ENCODE measurements at regions not wholly inside any gene's neighbourhood (a gene's known extent, or its start where the extent isn't known, plus 50 kb on each side); places are given as distances from the start of the nearest gene placed in this dataset.

DNA sequence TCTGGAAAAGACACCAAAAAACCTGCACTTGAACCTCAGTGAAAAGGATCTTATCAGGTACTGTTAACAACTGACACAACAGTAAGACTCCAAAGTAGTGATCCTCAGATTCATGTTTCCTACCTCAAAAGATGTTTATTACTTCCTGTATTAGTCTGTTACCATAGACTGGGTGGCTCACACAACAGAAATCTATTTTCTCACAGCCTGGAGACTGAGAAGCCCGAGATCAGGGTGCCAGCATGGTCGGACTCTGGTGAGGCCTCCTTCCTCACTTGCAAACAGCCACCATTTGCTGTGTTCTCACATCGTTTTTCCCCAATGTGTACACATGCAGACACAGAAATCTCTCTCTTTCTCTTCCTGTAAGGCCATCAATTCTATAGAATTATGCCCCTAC lies 154.0 kb upstream of the THSD7A start:
- peaks cover 16 to 17% of the 10 kb centered on the region in 2 donors for H3K9me3 Mint-ChIP-seq
- TF ChIP-seq CTCF (IDR thresholded peaks at IDR 0.05) = no peak
- Histone ChIP-seq H3K4me3 (ENCODE audit: low read length) (no peak overlapping the region), H3K36me3 (ENCODE audit: control insufficient read depth, insufficient read depth, low read length) (no peaks in the 10 kb centered on the region), H3K27me3 (ENCODE audit: control insufficient read depth, insufficient read depth, low read length) (no peaks in the 10 kb centered on the region), H3K4me1 (ENCODE audit: control insufficient read depth, insufficient read depth, low read length) (no peaks in the 10 kb centered on the region), H3K9me3 (ENCODE audit: control insufficient read depth, insufficient read depth, low read length) (peaks cover 5% of the 10 kb centered on the region), H3K27ac (ENCODE audit: low read length) (no peak overlapping the region)
- H3K4me1 Mint-ChIP-seq = no peaks in the 10 kb centered on the region
- H3K27ac Mint-ChIP-seq = no peak overlapping the region
- intact Hi-C loops (cut with micrococcal nuclease) = no loop called here
- H3K27me3 Mint-ChIP-seq (ENCODE audit: low read depth in 2 of 2) = no peaks in the 10 kb centered on the region
- 64% methylated on average over 3 of the region's 3 CpGs for WGBS (ENCODE audit: insufficient coverage)
- no peak overlapping the region for H3K4me3 Mint-ChIP-seq
- DNase-seq = no peak
- H3K36me3 Mint-ChIP-seq = no peaks in the 10 kb centered on the region
- ATAC-seq = no peak

DNA sequence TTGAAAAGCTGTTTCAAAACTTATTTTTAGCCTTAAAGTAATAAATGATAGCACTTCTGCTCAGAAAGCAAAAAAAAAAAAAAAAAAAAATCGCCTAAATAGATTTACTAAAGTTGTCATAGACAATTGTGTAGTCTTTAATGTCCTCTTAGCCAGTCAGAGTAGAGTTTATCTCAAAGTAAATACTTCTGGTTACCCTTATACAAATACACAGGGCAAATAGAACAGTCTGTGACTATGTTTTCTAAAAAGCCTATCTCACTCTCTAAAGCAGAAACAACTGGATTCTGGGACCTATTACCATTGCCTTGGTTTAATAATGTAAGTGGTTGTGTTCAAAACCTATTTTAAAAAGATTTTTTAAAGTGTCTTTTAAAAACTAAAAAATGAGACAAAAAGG lies 156.2 kb upstream of the THSD7A start:
- no peak for TF ChIP-seq CTCF (IDR thresholded peaks at IDR 0.05)
- no peak overlapping the region for H3K4me3 ChIP-seq (ENCODE audit: low read length)
- no peaks in the 10 kb centered on the region for H3K27me3 ChIP-seq (ENCODE audit: control insufficient read depth, insufficient read depth, low read length)
- H3K36me3 Mint-ChIP-seq = no peaks in the 10 kb centered on the region
- no CpG with 5 or more reads among the region's 1 CpG for WGBS (ENCODE audit: insufficient coverage)
- H3K27me3 Mint-ChIP-seq (ENCODE audit: low read depth in 2 of 2) = no peaks in the 10 kb centered on the region
- H3K36me3 ChIP-seq (ENCODE audit: control insufficient read depth, insufficient read depth, low read length) = no peaks in the 10 kb centered on the region
- no peak overlapping the region for H3K4me3 Mint-ChIP-seq
- peaks cover 5% of the 10 kb centered on the region for H3K9me3 ChIP-seq (ENCODE audit: control insufficient read depth, insufficient read depth, low read length)
- H3K4me1 ChIP-seq (ENCODE audit: control insufficient read depth, insufficient read depth, low read length) = no peaks in the 10 kb centered on the region
- H3K27ac Mint-ChIP-seq = no peak overlapping the region
- intact Hi-C loops (cut with micrococcal nuclease) = no loop called here
- ATAC-seq = no peak
- H3K9me3 Mint-ChIP-seq = peaks cover 8 to 9% of the 10 kb centered on the region in 2 donors
- no peak overlapping the region for H3K27ac ChIP-seq (ENCODE audit: low read length)
- DNase-seq = no peak
- H3K4me1 Mint-ChIP-seq = no peaks in the 10 kb centered on the region

GRCh38 chr7:12002428-12002827 lies 170.4 kb upstream of the THSD7A start:
- no peaks in the 10 kb centered on the region for H3K4me1 Mint-ChIP-seq
- Histone ChIP-seq H3K4me1 (ENCODE audit: control insufficient read depth, insufficient read depth, low read length) (no peaks in the 10 kb centered on the region), H3K36me3 (ENCODE audit: control insufficient read depth, insufficient read depth, low read length) (no peaks in the 10 kb centered on the region), H3K27me3 (ENCODE audit: control insufficient read depth, insufficient read depth, low read length) (no peaks in the 10 kb centered on the region), H3K27ac (ENCODE audit: low read length) (no peak overlapping the region), H3K9me3 (ENCODE audit: control insufficient read depth, insufficient read depth, low read length) (no peaks in the 10 kb centered on the region), H3K4me3 (ENCODE audit: low read length) (no peak overlapping the region)
- no peak for TF ChIP-seq CTCF (IDR thresholded peaks at IDR 0.05)
- no CpG with 5 or more reads among the region's 1 CpG for WGBS (ENCODE audit: insufficient coverage)
- ATAC-seq = no peak
- H3K27ac Mint-ChIP-seq = no peak overlapping the region
- H3K4me3 Mint-ChIP-seq = no peak overlapping the region
- peaks cover 6 to 7% of the 10 kb centered on the region in 2 donors for H3K9me3 Mint-ChIP-seq
- H3K36me3 Mint-ChIP-seq = no peaks in the 10 kb centered on the region
- H3K27me3 Mint-ChIP-seq (ENCODE audit: low read depth in 2 of 2) = no peaks in the 10 kb centered on the region
- intact Hi-C loops (cut with micrococcal nuclease) = no loop called here
- no peak for DNase-seq

DNA sequence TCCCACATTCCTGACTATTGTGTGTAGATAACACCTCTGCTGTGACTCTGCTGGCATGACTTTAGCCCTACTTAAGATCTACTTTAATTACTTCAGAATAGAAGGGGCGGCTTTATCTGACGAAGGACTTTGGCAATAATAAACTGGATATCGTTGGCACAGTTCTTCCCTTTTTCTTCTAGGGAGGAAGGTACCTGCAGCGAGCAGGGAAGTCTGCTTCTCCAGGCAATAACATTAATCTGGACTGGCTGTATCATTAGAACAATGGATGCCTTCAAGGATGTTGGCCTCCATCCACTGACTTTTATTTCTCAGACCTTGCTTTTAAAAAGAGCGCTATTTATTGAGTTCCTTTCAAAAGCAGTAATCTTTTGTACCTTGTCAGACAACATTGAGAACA lies 172.6 kb upstream of the THSD7A start:
- Histone ChIP-seq H3K9me3 (ENCODE audit: control insufficient read depth, insufficient read depth, low read length) (no peaks in the 10 kb centered on the region), H3K4me1 (ENCODE audit: control insufficient read depth, insufficient read depth, low read length) (no peaks in the 10 kb centered on the region), H3K36me3 (ENCODE audit: control insufficient read depth, insufficient read depth, low read length) (no peaks in the 10 kb centered on the region), H3K4me3 (ENCODE audit: low read length) (no peak overlapping the region), H3K27ac (ENCODE audit: low read length) (no peak overlapping the region), H3K27me3 (ENCODE audit: control insufficient read depth, insufficient read depth, low read length) (no peaks in the 10 kb centered on the region)
- Mint-ChIP-seq H3K27me3 (ENCODE audit: low read depth in 2 of 2) (no peaks in the 10 kb centered on the region), H3K36me3 (no peaks in the 10 kb centered on the region), H3K27ac (no peak overlapping the region), H3K9me3 (peaks cover 9 to 10% of the 10 kb centered on the region in 2 donors), H3K4me3 (no peak overlapping the region), H3K4me1 (no peaks in the 10 kb centered on the region)
- ATAC-seq (no peak), DNase-seq (no peak)
- 86% methylated on average over 5 of the region's 5 CpGs for WGBS (ENCODE audit: insufficient coverage)
- intact Hi-C loops (cut with micrococcal nuclease) = no loop called here
- no peak for TF ChIP-seq CTCF (IDR thresholded peaks at IDR 0.05)
